Occipital lobe (tissue), 1 donor: ENCODE measurements at regions not wholly inside any gene's neighbourhood (a gene's known extent, or its start where the extent isn't known, plus 50 kb on each side); places are given as distances from the start of the nearest gene placed in this dataset.

Experiments used
- DNase-seq: peaks from one replicate; lab custom pipeline; 2025; lab: John Stamatoyannopoulos, UW

GRCh38 chr20:11083841-11084240 lies 410.0 kb upstream of the JAG1 start:
- DNase-seq = no peak

GRCh38 chr20:11084508-11084907 lies 410.7 kb upstream of the JAG1 start:
- DNase-seq = no peak

GRCh38 chr20:11086970-11087369 lies 413.2 kb upstream of the JAG1 start:
- no peak for DNase-seq

- DNase-seq = no peak
Measured at GRCh38 chr20:11090751-11091150, 417.0 kb upstream of the JAG1 start.

- no peak for DNase-seq
Measured at GRCh38 chr20:11091511-11091910, 417.7 kb upstream of the JAG1 start.

GRCh38 chr20:11092151-11092550 lies 418.4 kb upstream of the JAG1 start:
- DNase-seq = no peak

- DNase-seq = no peak
Measured at GRCh38 chr20:11094196-11094595, 420.4 kb upstream of the JAG1 start.

- no peak for DNase-seq
Measured at GRCh38 chr20:11094711-11095110, 420.9 kb upstream of the JAG1 start.

- no peak for DNase-seq
Measured at GRCh38 chr20:11098888-11099287, 425.1 kb upstream of the JAG1 start.

- DNase-seq = no peak
Measured at GRCh38 chr20:11101243-11101642, 427.4 kb upstream of the JAG1 start.

- no peak for DNase-seq
Measured at GRCh38 chr20:11101696-11102095, 427.9 kb upstream of the JAG1 start.

GRCh38 chr20:11103866-11104265 lies 430.1 kb upstream of the JAG1 start:
- no peak for DNase-seq

- no peak for DNase-seq
Measured at GRCh38 chr20:11108102-11108810, 434.5 kb upstream of the JAG1 start.

GRCh38 chr20:11110535-11110934 lies 436.7 kb upstream of the JAG1 start:
- DNase-seq = no peak

GRCh38 chr20:11111191-11111590 lies 437.4 kb upstream of the JAG1 start:
- DNase-seq = no peak

- DNase-seq = no peak
Measured at GRCh38 chr20:11112832-11113231, 439.0 kb upstream of the JAG1 start.

- no peak for DNase-seq
Measured at GRCh38 chr20:11114382-11114781, 440.6 kb upstream of the JAG1 start.

- no peak for DNase-seq
Measured at GRCh38 chr20:11117808-11118528, 444.2 kb upstream of the JAG1 start.

GRCh38 chr20:11118802-11119380 lies 445.1 kb upstream of the JAG1 start:
- no peak for DNase-seq

- no peak for DNase-seq
Measured at GRCh38 chr20:11119573-11119972, 445.8 kb upstream of the JAG1 start.

- no peak for DNase-seq
Measured at GRCh38 chr20:11120431-11120830, 446.6 kb upstream of the JAG1 start.

GRCh38 chr20:11124849-11125505 lies 451.2 kb upstream of the JAG1 start:
- no peak for DNase-seq
